Mesenchymal stem cell (in vitro differentiated cells and primary cell): ENCODE measurements at regions not wholly inside any gene's neighbourhood (a gene's known extent, or its start where the extent isn't known, plus 50 kb on each side); places are given as distances from the start of the nearest gene placed in this dataset.

Experiments
- DNase-seq: peaks from one replicate; pipeline ENCODE4 v3.0.0-alpha.2; 2013
- H2AFZ ChIP-seq: one replicate; pipeline ENCODE4 v1.6.1; 2013; ENCODE audit warnings: low read depth, mild to moderate bottlenecking, control low read depth, inconsistent platforms, low read length, moderate library complexity
- H2AK5ac ChIP-seq: 2 replicates; pipeline ENCODE4 v1.6.1; 2013; ENCODE audit warnings: low read length, moderate library complexity, mild to moderate bottlenecking, inconsistent platforms; ENCODE audit not compliant: severe bottlenecking
- H2BK120ac ChIP-seq: one replicate; pipeline ENCODE4 v1.6.1; 2013; ENCODE audit warnings: low read depth, mild to moderate bottlenecking, inconsistent platforms, low read length, moderate library complexity
- H2BK12ac ChIP-seq, 2 experiments: one replicate each; pipeline ENCODE4 v1.6.1; 2013; ENCODE audit warnings: inconsistent platforms in 2 of 2, low read length in 2 of 2, mild to moderate bottlenecking in 2 of 2, moderate library complexity in 2 of 2, control low read depth in 1 of 2
- H2BK15ac ChIP-seq: one replicate; pipeline ENCODE4 v1.6.1; 2013; ENCODE audit warnings: mild to moderate bottlenecking, low read depth, inconsistent platforms; ENCODE audit not compliant: poor library complexity, severe bottlenecking
- H2BK5ac ChIP-seq: 2 replicates; pipeline ENCODE4 v1.6.1; 2013; ENCODE audit warnings: low read depth, mild to moderate bottlenecking, low read length, control low read depth, inconsistent platforms; ENCODE audit not compliant: poor library complexity, severe bottlenecking
- H3K14ac ChIP-seq, 2 experiments: one replicate each; pipeline ENCODE4 v1.6.1; 2013; ENCODE audit warnings: inconsistent platforms in 2 of 2, low read length in 2 of 2, control low read depth in 1 of 2, mild to moderate bottlenecking in 1 of 2, moderate library complexity in 1 of 2
- H3K18ac ChIP-seq, 2 experiments: one replicate each; pipeline ENCODE4 v1.6.1; 2013; ENCODE audit warnings: inconsistent platforms in 2 of 2, low read length in 2 of 2, control low read depth in 1 of 2, low read depth in 1 of 2, mild to moderate bottlenecking in 1 of 2
- H3K23ac ChIP-seq, 2 experiments: one replicate each; pipeline ENCODE4 v1.6.1; 2013; ENCODE audit warnings: inconsistent platforms in 2 of 2, low read length in 2 of 2, mild to moderate bottlenecking in 2 of 2, moderate library complexity in 2 of 2, control low read depth in 1 of 2
- H3K27ac ChIP-seq: 2 replicates; pipeline ENCODE4 v1.5.1; 2013; ENCODE audit warnings: mild to moderate bottlenecking, moderate library complexity, low read length, control low read depth, inconsistent platforms; ENCODE audit not compliant: poor library complexity, severe bottlenecking
- H3K27me3 ChIP-seq, 2 experiments: 2 replicates each; pipeline versions ENCODE4 v1.6.1 to v1.7.0; 2013; ENCODE audit warnings: low read length in 2 of 2, mild to moderate bottlenecking in 2 of 2, moderate library complexity in 2 of 2, control low read depth in 1 of 2, inconsistent platforms in 1 of 2; ENCODE audit not compliant: control insufficient read depth in 1 of 2, insufficient read depth in 1 of 2
- H3K36me3 ChIP-seq, 2 experiments: 2 replicates each; pipeline versions ENCODE4 v1.6.1 to v1.7.0; 2013; ENCODE audit warnings: low read length in 2 of 2, control low read depth in 1 of 2, inconsistent platforms in 1 of 2, low read depth in 1 of 2, mild to moderate bottlenecking in 1 of 2; ENCODE audit not compliant: insufficient read depth in 2 of 2, control insufficient read depth in 1 of 2
- H3K4ac ChIP-seq, 2 experiments: one replicate each; pipeline ENCODE4 v1.6.1; 2013; ENCODE audit warnings: inconsistent platforms in 2 of 2, low read length in 2 of 2, mild to moderate bottlenecking in 2 of 2, moderate library complexity in 2 of 2, control low read depth in 1 of 2, low read depth in 1 of 2
- H3K4me1 ChIP-seq: 2 replicates; pipeline ENCODE4 v1.6.1; 2013; ENCODE audit warnings: low read depth, low read length, control low read depth; ENCODE audit not compliant: control insufficient read depth, insufficient read depth
- H3K4me2 ChIP-seq: 2 replicates; pipeline ENCODE4 v1.6.1; 2013; ENCODE audit warnings: low read length, mild to moderate bottlenecking, inconsistent platforms; ENCODE audit not compliant: poor library complexity, severe bottlenecking
- H3K4me3 ChIP-seq, 2 experiments: 2 replicates each; pipeline versions ENCODE4 v1.5.1 to v1.7.0; 2013; ENCODE audit warnings: low read length in 2 of 2, mild to moderate bottlenecking in 2 of 2, control low read depth in 1 of 2, low read depth in 1 of 2; ENCODE audit not compliant: insufficient read depth in 1 of 2
- H3K79me1 ChIP-seq: replicated peaks from 2 replicates; pipeline ENCODE4 v1.6.1; 2013; ENCODE audit warnings: mild to moderate bottlenecking, control low read depth, low read length, inconsistent platforms; ENCODE audit not compliant: poor library complexity, severe bottlenecking
- H3K9ac ChIP-seq: 2 replicates; pipeline ENCODE4 v1.7.0; 2013; ENCODE audit warnings: mild to moderate bottlenecking, low read length, moderate library complexity
- H3K9me3 ChIP-seq: 2 replicates; pipeline ENCODE4 v1.7.0; 2013; ENCODE audit warnings: mild to moderate bottlenecking, low read length; ENCODE audit not compliant: control insufficient read depth
- H4K8ac ChIP-seq: one replicate; pipeline ENCODE4 v1.6.1; 2013; ENCODE audit warnings: inconsistent platforms, mild to moderate bottlenecking, low read length, moderate library complexity
- H4K91ac ChIP-seq: one replicate; pipeline ENCODE4 v1.6.1; 2013; ENCODE audit warnings: mild to moderate bottlenecking, low read length, inconsistent platforms
- WGBS: methylation state at CpG from one replicate; pipeline ENCODE4 v1.1.7; 2013; ENCODE audit warnings: mixed read lengths; 5-methylcytosine and 5-hydroxymethylcytosine counted together

- H3K4ac ChIP-seq, result no peak overlapping the region
- no peak for DNase-seq
- no peak overlapping the region for H2AK5ac ChIP-seq
- no peaks in the 10 kb centered on the region for H3K36me3 ChIP-seq
- H3K14ac ChIP-seq, result no peak overlapping the region
- no peak overlapping the region for H2BK12ac ChIP-seq
- H3K4me3 ChIP-seq, result no peak overlapping the region
- no peak overlapping the region for H2BK15ac ChIP-seq
- H3K4me2 ChIP-seq, result no peak overlapping the region
- no peak overlapping the region for H3K9ac ChIP-seq
- no peak overlapping the region for H2BK5ac ChIP-seq
- no peak overlapping the region for H3K23ac ChIP-seq
- H2BK120ac ChIP-seq, result no peak overlapping the region
- H4K91ac ChIP-seq, result no peak overlapping the region
- H3K27ac ChIP-seq, result no peak overlapping the region
- H3K9me3 ChIP-seq, result peaks cover 32% of the 10 kb centered on the region
- H2AFZ ChIP-seq, result no peak overlapping the region
- H3K18ac ChIP-seq, result no peak overlapping the region
- WGBS, result no CpG with 5 or more reads among the region's 1 CpG
- no peak overlapping the region for H4K8ac ChIP-seq
- no peaks in the 10 kb centered on the region for H3K4me1 ChIP-seq
- H3K79me1 ChIP-seq, result no peaks in the 10 kb centered on the region
- H3K27me3 ChIP-seq, result no peaks in the 10 kb centered on the region
These were observed 1950.1 kb downstream of the TP53TG3F start for GRCh38 chr16:35409503-35409902.

- Histone ChIP-seq H2BK12ac (no peak overlapping the region), H3K4me3 (no peak overlapping the region), H3K18ac (no peak overlapping the region), H3K14ac (no peak overlapping the region), H3K4me1 (no peaks in the 10 kb centered on the region), H4K91ac (no peak overlapping the region), H3K27me3 (no peaks in the 10 kb centered on the region), H3K27ac (no peak overlapping the region), H2BK15ac (no peak overlapping the region), H3K9me3 (peaks cover 32% of the 10 kb centered on the region), H2BK120ac (no peak overlapping the region), H2AFZ (no peak overlapping the region), H3K79me1 (no peaks in the 10 kb centered on the region), H2AK5ac (no peak overlapping the region), H3K23ac (no peak overlapping the region), H3K36me3 (no peaks in the 10 kb centered on the region), H3K4ac (no peak overlapping the region), H2BK5ac (no peak overlapping the region), H4K8ac (no peak overlapping the region), H3K4me2 (no peak overlapping the region), H3K9ac (no peak overlapping the region)
- DNase-seq, result no peak
These were observed 1951.0 kb downstream of the TP53TG3F start for GRCh38 chr16:35410438-35410837.

GRCh38 chr16:35411156-35411555 lies 1951.7 kb downstream of the TP53TG3F start:
- DNase-seq, result no peak
- Histone ChIP-seq H3K36me3 (no peaks in the 10 kb centered on the region), H3K4me3 (no peak overlapping the region), H2BK120ac (no peak overlapping the region), H3K9me3 (peaks cover 32% of the 10 kb centered on the region), H3K4me2 (no peak overlapping the region), H3K9ac (no peak overlapping the region), H2BK15ac (no peak overlapping the region), H2BK12ac (no peak overlapping the region), H3K4me1 (no peaks in the 10 kb centered on the region), H2AK5ac (no peak overlapping the region), H3K4ac (no peak overlapping the region), H3K27ac (no peak overlapping the region), H3K18ac (no peak overlapping the region), H3K23ac (no peak overlapping the region), H4K91ac (no peak overlapping the region), H3K14ac (no peak overlapping the region), H2AFZ (no peak overlapping the region), H3K79me1 (no peaks in the 10 kb centered on the region), H3K27me3 (no peaks in the 10 kb centered on the region), H2BK5ac (no peak overlapping the region), H4K8ac (no peak overlapping the region)
- 69% methylated on average over 1 of the region's 1 CpG for WGBS

GRCh38 chr16:35414139-35414538 lies 1954.7 kb downstream of the TP53TG3F start:
- no peak overlapping the region for H3K27ac ChIP-seq
- H2AFZ ChIP-seq, result no peak overlapping the region
- H3K4ac ChIP-seq, result no peak overlapping the region
- H3K9ac ChIP-seq, result no peak overlapping the region
- no peaks in the 10 kb centered on the region for H3K79me1 ChIP-seq
- no peak overlapping the region for H3K14ac ChIP-seq
- H2BK5ac ChIP-seq, result no peak overlapping the region
- no peaks in the 10 kb centered on the region for H3K4me1 ChIP-seq
- H3K23ac ChIP-seq, result no peak overlapping the region
- no peak overlapping the region for H2BK15ac ChIP-seq
- H4K91ac ChIP-seq, result no peak overlapping the region
- 93% methylated on average over 14 of the region's 14 CpGs for WGBS
- H2BK120ac ChIP-seq, result no peak overlapping the region
- H2BK12ac ChIP-seq, result no peak overlapping the region
- H3K36me3 ChIP-seq, result no peaks in the 10 kb centered on the region
- no peak overlapping the region for H3K4me3 ChIP-seq
- peaks cover 20% of the 10 kb centered on the region for H3K9me3 ChIP-seq
- no peak overlapping the region for H3K18ac ChIP-seq
- H2AK5ac ChIP-seq, result no peak overlapping the region
- no peak overlapping the region for H3K4me2 ChIP-seq
- H3K27me3 ChIP-seq, result no peaks in the 10 kb centered on the region
- no peak overlapping the region for H4K8ac ChIP-seq
- no peak for DNase-seq
